GM12873 (cell line): ENCODE measurements at regions not wholly inside any gene's neighbourhood (a gene's known extent, or its start where the extent isn't known, plus 50 kb on each side); places are given as distances from the start of the nearest gene placed in this dataset.

ENCODE experiments used
- CTCF ChIP-seq: IDR thresholded peaks from 2 replicates; pipeline ENCODE4 v1.5.1; 2012; ENCODE audit warnings: low read depth, mild to moderate bottlenecking, moderate library complexity, low read length, control low read depth; ENCODE audit not compliant: insufficient read depth; ENCODE audit errors: missing control alignments

- no peak for TF ChIP-seq CTCF
Measured at GRCh38 chr3:152742368-152743347, 92.3 kb upstream of the P2RY1 start.

- no peak for TF ChIP-seq CTCF
Measured at GRCh38 chr3:152745646-152746045, 89.3 kb upstream of the P2RY1 start.

- TF ChIP-seq CTCF: no peak
Measured at GRCh38 chr3:152754303-152754702, 80.6 kb upstream of the P2RY1 start.

GRCh38 chr3:152756807-152757206 is 78.1 kb upstream of the P2RY1 start:
- TF ChIP-seq CTCF: no peak

GRCh38 chr3:152760024-152760563 is 74.8 kb upstream of the P2RY1 start:
- TF ChIP-seq CTCF: no peak

GRCh38 chr3:152760591-152760990 is 74.3 kb upstream of the P2RY1 start:
- no peak for TF ChIP-seq CTCF

GRCh38 chr3:152768478-152768877 is 66.5 kb upstream of the P2RY1 start:
- no peak for TF ChIP-seq CTCF
